ENCODE measurements at regions not wholly inside any gene's neighbourhood (a gene's known extent, or its start where the extent isn't known, plus 50 kb on each side); places are given as distances from the start of the nearest gene placed in this dataset.

GRCh38 chr22:47334601-47335000 lies 572.2 kb downstream of the TBC1D22A start:
- intact Hi-C loops (cut with DNase I; ENCODE audit: low total_unique reads): no loop called here
- peaks cover 0 to 13% (median 6%) of the 10 kb centered on the region in 8 donors for H3K9me3 ChIP-seq
- no peak for DNase-seq

GRCh38 chr22:47333625-47334024 lies 571.2 kb downstream of the TBC1D22A start:
- 41 to 51% (median 42%) methylated on average over 2 of the region's 2 CpGs for WGBS, 5 donors
- H3K27me3 ChIP-seq (replicated peaks in 1 of 7): peaks cover 0 to 15% (median 0%) of the 10 kb centered on the region in 7 donors
- intact Hi-C loops (cut with DNase I; ENCODE audit: low total_unique reads): no loop called here
- H3K4me1 ChIP-seq: peaks cover 0 to 6% (median 0%) of the 10 kb centered on the region in 6 donors
- H3K27ac ChIP-seq: no peak overlapping the region
- H3K9me3 ChIP-seq: peaks cover 0 to 13% (median 6%) of the 10 kb centered on the region in 8 donors
- no peak for DNase-seq
- TF ChIP-seq POLR2A (IDR thresholded peaks at IDR 0.05) (no peak), CTCF (IDR thresholded peaks at IDR 0.05 in 8 of 11, conservative IDR thresholded peaks at IDR 0.05 in 3 of 11) (no peak)
- H3K36me3 ChIP-seq: no peaks in the 10 kb centered on the region
- H3K4me3 ChIP-seq: no peak overlapping the region

More at GRCh38 chr22:47334601-47335000, 572.2 kb downstream of the TBC1D22A start:
- TF ChIP-seq CTCF (IDR thresholded peaks at IDR 0.05 in 8 of 11, conservative IDR thresholded peaks at IDR 0.05 in 3 of 11) (no peak), POLR2AphosphoS5 (IDR thresholded peaks at IDR 0.05) (no peak), POLR2A (IDR thresholded peaks at IDR 0.05) (no peak)
- H3K27me3 ChIP-seq (replicated peaks in 1 of 7): peaks cover 0 to 15% (median 0%) of the 10 kb centered on the region in 7 donors
- H3K27ac ChIP-seq: no peak overlapping the region
- peaks cover 0 to 6% (median 0%) of the 10 kb centered on the region in 6 donors for H3K4me1 ChIP-seq
- no peak overlapping the region for H3K4me3 ChIP-seq
- H3K36me3 ChIP-seq: no peaks in the 10 kb centered on the region
- 71 to 79% (median 76%) methylated on average over 7 of the region's 7 CpGs for WGBS, 5 donors

- Histone ChIP-seq H3K9me3 (peaks cover 0 to 13% (median 6%) of the 10 kb centered on the region in 8 donors), H3K27me3 (replicated peaks in 1 of 7) (peaks cover 0 to 15% (median 0%) of the 10 kb centered on the region in 7 donors), H3K27ac (no peak overlapping the region), H3K36me3 (no peaks in the 10 kb centered on the region), H3K4me3 (no peak overlapping the region), H3K4me1 (peaks cover 0 to 6% (median 0%) of the 10 kb centered on the region in 6 donors)
- no peak for DNase-seq
- intact Hi-C loops (cut with DNase I; ENCODE audit: low total_unique reads): no loop called here
- 85 to 94% (median 90%) methylated on average over 9 to 14 of the region's 14 CpGs for WGBS, 5 donors
- TF ChIP-seq POLR2A (IDR thresholded peaks at IDR 0.05) (no peak), POLR2AphosphoS5 (IDR thresholded peaks at IDR 0.05) (no peak), CTCF (IDR thresholded peaks at IDR 0.05 in 8 of 11, conservative IDR thresholded peaks at IDR 0.05 in 3 of 11) (no peak)
These were observed 570.0 kb downstream of the TBC1D22A start for GRCh38 chr22:47332246-47332980.

- peaks cover 0 to 1% (median 0%) of the 10 kb centered on the region in 6 donors for H3K4me1 ChIP-seq
- intact Hi-C loops (cut with DNase I; ENCODE audit: low total_unique reads): no loop called here
- no peaks in the 10 kb centered on the region for H3K36me3 ChIP-seq
- H3K4me3 ChIP-seq: no peak overlapping the region
- TF ChIP-seq CTCF (IDR thresholded peaks at IDR 0.05 in 8 of 11, conservative IDR thresholded peaks at IDR 0.05 in 3 of 11): no peak
- TF ChIP-seq POLR2AphosphoS5 (IDR thresholded peaks at IDR 0.05): no peak
- no peak for TF ChIP-seq POLR2A (IDR thresholded peaks at IDR 0.05)
- no peak overlapping the region for H3K27ac ChIP-seq
- WGBS, 5 donors: 80 to 96% (median 91%) methylated on average over 7 to 8 of the region's 8 CpGs
- H3K9me3 ChIP-seq: peaks cover 0 to 13% (median 6%) of the 10 kb centered on the region in 8 donors
- H3K27me3 ChIP-seq (replicated peaks in 1 of 7): peaks cover 0 to 15% (median 0%) of the 10 kb centered on the region in 7 donors
- no peak for DNase-seq
These were observed 569.3 kb downstream of the TBC1D22A start for GRCh38 chr22:47331750-47332149.

Data from spleen (tissue), 11 donors.